Peyer's patch (tissue), 4 donors: ENCODE measurements at regions not wholly inside any gene's neighbourhood (a gene's known extent, or its start where the extent isn't known, plus 50 kb on each side); places are given as distances from the start of the nearest gene placed in this dataset.

Experiments
- CTCF ChIP-seq, 6 experiments: fragments of 450-650 bp in 4 of 6; fragments of 200-600 bp in 2 of 6; sonication (generic) in 1 of 6; IDR thresholded peaks; one replicate each; pipeline ENCODE4 v1.5.1; 2017 to 2019; ENCODE audit warnings: antibody characterized with exemption in 6 of 6, mild to moderate bottlenecking in 3 of 6, moderate library complexity in 1 of 6
- POLR2A ChIP-seq, 2 donors: fragments of 450-650 bp; IDR thresholded peaks; one replicate each; pipeline ENCODE4 v1.5.1; 2017; ENCODE audit warnings: antibody characterized with exemption in 2 of 2, mild to moderate bottlenecking in 2 of 2, moderate library complexity in 2 of 2

- TF ChIP-seq CTCF (IDR thresholded peaks at IDR 0.05), result no peak
- no peak for TF ChIP-seq POLR2A (IDR thresholded peaks at IDR 0.05)
These were observed 330.9 kb upstream of the C2CD4B start for GRCh38 chr15:62495670-62496614.
